ENCODE measurements at regions not wholly inside any gene's neighbourhood (a gene's known extent, or its start where the extent isn't known, plus 50 kb on each side); places are given as distances from the start of the nearest gene placed in this dataset.

GRCh38 chr17:73924114-73924908, 279.2 kb upstream of the RPL38 start:
- H3K27me3 ChIP-seq (ENCODE audit: low read length), result peaks cover 32% of the 10 kb centered on the region
- BruUV-seq (replicated peaks), result no TSS peak
- no peak overlapping the region for H2AFZ ChIP-seq (ENCODE audit: low read length)
- H3K4me2 ChIP-seq (ENCODE audit: low read length), result no peak overlapping the region
- H3F3A ChIP-seq (ENCODE audit: low read length, unreplicated experiment), result no peaks in the 10 kb centered on the region
- H3K9ac ChIP-seq (ENCODE audit: low read length), result no peak overlapping the region
- no peaks in the 10 kb centered on the region for H3K36me3 ChIP-seq (ENCODE audit: low read depth, low read length)
- ATAC-seq, result no peak
- intact Hi-C loops (cut with micrococcal nuclease), result no loop called here
- H3K27ac ChIP-seq (ENCODE audit: low read length), result no peak overlapping the region
- no peak for DNase-seq
- no peaks in the 10 kb centered on the region for H3K79me2 ChIP-seq (ENCODE audit: low read length)
- TF ChIP-seq EZH2 (IDR thresholded peaks at IDR 0.05; ENCODE audit: low read length, unreplicated experiment) (no peak), EZH2phosphoT487 (IDR thresholded peaks at IDR 0.05; ENCODE audit: borderline replicate concordance, low read length) (no peak), CTCF (conservative IDR thresholded peaks at IDR 0.05; ENCODE audit: low read depth, low read length) (no peak)
- H3K9me2 ChIP-seq (replicated peaks; ENCODE audit: low read length), result no peaks in the 10 kb centered on the region
- no peaks in the 10 kb centered on the region for H3K4me1 ChIP-seq (ENCODE audit: insufficient read depth, low read length)
- CTCF ChIA-PET, result no interaction called here
- H3K9me3 ChIP-seq (ENCODE audit: low read length), result peaks cover 22% of the 10 kb centered on the region
- H4K20me1 ChIP-seq (ENCODE audit: low read length), result no peaks in the 10 kb centered on the region
- POLR2A ChIA-PET (ENCODE audit: unreplicated experiment), result no interaction called here
- no peak overlapping the region for H3K4me3 ChIP-seq (ENCODE audit: low read length)

- no TSS peak for BruUV-seq (replicated peaks)
- H3K9me2 ChIP-seq (replicated peaks; ENCODE audit: low read length), result no peaks in the 10 kb centered on the region
- no peaks in the 10 kb centered on the region for H3K4me1 ChIP-seq (ENCODE audit: insufficient read depth, low read length)
- ATAC-seq (no peak), DNase-seq (no peak)
- intact Hi-C loops (cut with micrococcal nuclease), result no loop called here
- H3K79me2 ChIP-seq (ENCODE audit: low read length), result no peaks in the 10 kb centered on the region
- no peaks in the 10 kb centered on the region for H3F3A ChIP-seq (ENCODE audit: low read length, unreplicated experiment)
- H3K27me3 ChIP-seq (ENCODE audit: low read length), result peaks cover 34% of the 10 kb centered on the region
- CTCF ChIA-PET, result no interaction called here
- H3K9me3 ChIP-seq (ENCODE audit: low read length), result peaks cover 22% of the 10 kb centered on the region
- no peaks in the 10 kb centered on the region for H4K20me1 ChIP-seq (ENCODE audit: low read length)
- no peaks in the 10 kb centered on the region for H3K36me3 ChIP-seq (ENCODE audit: low read depth, low read length)
- TF ChIP-seq CTCF (conservative IDR thresholded peaks at IDR 0.05; ENCODE audit: low read depth, low read length) (no peak), EZH2 (IDR thresholded peaks at IDR 0.05; ENCODE audit: low read length, unreplicated experiment) (no peak), EZH2phosphoT487 (IDR thresholded peaks at IDR 0.05; ENCODE audit: borderline replicate concordance, low read length) (no peak)
- POLR2A ChIA-PET (ENCODE audit: unreplicated experiment), result no interaction called here
- H2AFZ ChIP-seq (ENCODE audit: low read length), result no peak overlapping the region
- H3K27ac ChIP-seq (ENCODE audit: low read length), result no peak overlapping the region
- H3K4me3 ChIP-seq (ENCODE audit: low read length), result no peak overlapping the region
- H3K9ac ChIP-seq (ENCODE audit: low read length), result no peak overlapping the region
- no peak overlapping the region for H3K4me2 ChIP-seq (ENCODE audit: low read length)
These were observed 278.6 kb upstream of the RPL38 start for GRCh38 chr17:73924909-73925186.

- H3K79me2 ChIP-seq (ENCODE audit: low read length), result no peaks in the 10 kb centered on the region
- no TSS peak for BruUV-seq (replicated peaks)
- no peaks in the 10 kb centered on the region for H3K4me1 ChIP-seq (ENCODE audit: insufficient read depth, low read length)
- no peak overlapping the region for H3K9ac ChIP-seq (ENCODE audit: low read length)
- ChIA-PET CTCF (no interaction called here), POLR2A (ENCODE audit: unreplicated experiment) (no interaction called here)
- no peak for TF ChIP-seq EZH2 (IDR thresholded peaks at IDR 0.05; ENCODE audit: low read length, unreplicated experiment)
- no peak for TF ChIP-seq CTCF (conservative IDR thresholded peaks at IDR 0.05; ENCODE audit: low read depth, low read length)
- no peak for TF ChIP-seq EZH2phosphoT487 (IDR thresholded peaks at IDR 0.05; ENCODE audit: borderline replicate concordance, low read length)
- H3F3A ChIP-seq (ENCODE audit: low read length, unreplicated experiment), result no peaks in the 10 kb centered on the region
- ATAC-seq (no peak), DNase-seq (no peak)
- peaks cover 22% of the 10 kb centered on the region for H3K9me3 ChIP-seq (ENCODE audit: low read length)
- H3K4me2 ChIP-seq (ENCODE audit: low read length), result no peak overlapping the region
- intact Hi-C loops (cut with micrococcal nuclease), result no loop called here
- H2AFZ ChIP-seq (ENCODE audit: low read length), result no peak overlapping the region
- H4K20me1 ChIP-seq (ENCODE audit: low read length), result no peaks in the 10 kb centered on the region
- no peak overlapping the region for H3K4me3 ChIP-seq (ENCODE audit: low read length)
- no peak overlapping the region for H3K27ac ChIP-seq (ENCODE audit: low read length)
- H3K27me3 ChIP-seq (ENCODE audit: low read length), result peaks cover 46% of the 10 kb centered on the region; the same call in 1 of the 2 replicates
- H3K9me2 ChIP-seq (replicated peaks; ENCODE audit: low read length), result no peaks in the 10 kb centered on the region
- H3K36me3 ChIP-seq (ENCODE audit: low read depth, low read length), result no peaks in the 10 kb centered on the region
These were observed 273.5 kb upstream of the RPL38 start for GRCh38 chr17:73929860-73930430.

Data from PC-3 (cell line).